IPS-18c (cell line): ENCODE measurements at regions not wholly inside any gene's neighbourhood (a gene's known extent, or its start where the extent isn't known, plus 50 kb on each side); places are given as distances from the start of the nearest gene placed in this dataset.

ENCODE experiments used
- H3K4me3 ChIP-seq: 2 replicates; pipeline ENCODE4 v1.7.0; 2013; ENCODE audit warnings: low read depth, mild to moderate bottlenecking, low read length, moderate library complexity; ENCODE audit not compliant: insufficient read depth
- H3K9me3 ChIP-seq: one replicate; pipeline ENCODE4 v1.6.1; 2013; ENCODE audit warnings: mild to moderate bottlenecking, low read length, moderate library complexity; ENCODE audit not compliant: control insufficient read depth, insufficient read depth

DNA sequence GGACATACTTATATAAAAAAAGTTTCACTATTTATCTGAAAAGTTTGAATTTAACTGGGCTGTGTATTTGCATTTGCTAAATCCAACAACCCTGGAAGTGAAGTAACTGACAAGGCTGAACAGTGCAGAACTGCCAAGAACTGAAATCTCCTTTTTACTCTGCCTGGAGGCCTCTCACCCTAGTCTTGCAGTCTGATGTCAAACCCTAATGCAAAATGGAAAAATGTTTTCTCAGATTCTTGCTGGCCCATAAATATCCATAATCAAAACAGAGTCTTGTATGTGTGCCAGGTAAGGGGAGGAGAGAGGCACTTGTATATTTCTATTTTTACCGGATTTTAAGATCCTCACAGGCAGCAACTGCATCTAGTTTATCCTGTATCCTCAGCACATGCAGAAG, 432.7 kb upstream of the KLF4 start:
- no peak overlapping the region for H3K4me3 ChIP-seq
- no peaks in the 10 kb centered on the region for H3K9me3 ChIP-seq

DNA sequence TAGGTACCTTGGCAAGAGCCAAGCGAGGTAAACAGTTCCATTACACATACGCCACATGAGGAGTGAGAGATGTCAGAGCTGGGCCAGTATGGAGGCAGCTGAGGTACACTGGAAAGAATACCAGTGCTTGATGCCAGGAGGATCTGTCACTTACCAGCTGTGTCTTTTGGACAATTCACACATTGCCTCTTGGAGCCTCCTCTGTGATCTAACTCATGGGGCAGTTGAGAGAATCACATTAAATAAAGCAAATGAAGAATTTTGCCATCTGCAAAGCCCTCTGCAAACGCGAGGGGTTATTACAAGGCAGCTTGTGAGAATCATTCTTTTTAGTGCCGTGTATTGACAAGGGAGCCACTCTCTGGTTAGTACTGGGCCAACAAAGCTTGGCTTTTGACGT, 429.7 kb upstream of the KLF4 start:
- H3K9me3 ChIP-seq, result no peaks in the 10 kb centered on the region
- no peak overlapping the region for H3K4me3 ChIP-seq

DNA sequence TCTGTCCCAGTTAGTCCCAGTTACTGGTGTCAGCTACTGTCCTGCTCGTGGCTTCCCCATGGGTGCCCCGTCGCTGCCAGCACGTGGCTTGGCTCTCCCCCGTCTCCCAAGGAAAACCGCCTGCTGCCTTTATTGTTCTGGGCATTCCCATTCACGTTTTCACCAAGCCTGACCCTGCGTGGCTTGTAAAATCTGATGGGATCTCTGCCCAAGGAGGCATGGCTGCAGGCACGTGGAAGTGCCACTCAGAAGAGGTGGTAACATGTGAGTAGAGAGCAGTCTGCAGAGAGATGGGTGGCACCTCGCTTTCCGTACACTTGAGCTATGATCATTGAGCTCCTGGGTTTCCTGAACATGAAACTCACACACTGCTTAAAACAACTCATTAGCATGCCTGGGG, 429.2 kb upstream of the KLF4 start:
- no peak overlapping the region for H3K4me3 ChIP-seq
- H3K9me3 ChIP-seq, result no peaks in the 10 kb centered on the region

DNA sequence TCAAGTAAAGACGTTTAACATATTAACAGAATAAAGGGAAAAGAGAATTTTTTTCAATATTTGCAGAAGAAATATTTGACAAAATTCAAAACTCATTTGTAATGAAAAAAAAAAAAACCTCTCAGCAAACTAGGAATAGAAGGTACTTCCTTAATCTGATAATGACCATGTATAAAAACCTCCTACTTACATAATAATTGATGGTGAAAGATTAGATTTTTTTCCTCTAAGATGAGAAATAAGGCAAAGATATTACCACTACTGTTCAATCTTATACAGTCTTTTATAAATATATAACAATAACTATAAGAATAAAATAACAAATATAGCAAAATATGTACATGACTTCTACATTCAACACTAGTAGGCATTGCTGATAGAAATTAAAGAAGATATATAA, 424.6 kb upstream of the KLF4 start:
- Histone ChIP-seq H3K4me3 (no peak overlapping the region), H3K9me3 (no peaks in the 10 kb centered on the region)

DNA sequence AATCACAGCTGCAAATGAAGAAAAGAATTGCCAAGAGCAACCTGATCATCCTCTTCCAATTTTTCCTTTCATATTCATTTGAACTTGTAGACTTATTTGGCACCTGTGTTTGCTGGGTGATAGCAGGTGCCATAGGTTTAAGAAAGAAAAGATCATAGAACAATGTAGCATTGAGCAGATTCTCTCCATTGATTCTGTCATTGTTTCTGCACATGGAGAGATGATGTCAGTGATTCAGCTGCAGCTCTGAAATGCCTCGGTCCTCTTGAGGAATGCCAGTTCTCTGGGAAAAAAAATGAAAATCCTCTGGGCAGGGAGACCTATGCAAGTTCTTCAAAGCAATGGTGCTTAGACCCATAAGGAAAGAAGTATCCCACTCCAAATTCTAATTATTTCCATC, 418.1 kb upstream of the KLF4 start:
- Histone ChIP-seq H3K4me3 (no peak overlapping the region), H3K9me3 (no peaks in the 10 kb centered on the region)

DNA sequence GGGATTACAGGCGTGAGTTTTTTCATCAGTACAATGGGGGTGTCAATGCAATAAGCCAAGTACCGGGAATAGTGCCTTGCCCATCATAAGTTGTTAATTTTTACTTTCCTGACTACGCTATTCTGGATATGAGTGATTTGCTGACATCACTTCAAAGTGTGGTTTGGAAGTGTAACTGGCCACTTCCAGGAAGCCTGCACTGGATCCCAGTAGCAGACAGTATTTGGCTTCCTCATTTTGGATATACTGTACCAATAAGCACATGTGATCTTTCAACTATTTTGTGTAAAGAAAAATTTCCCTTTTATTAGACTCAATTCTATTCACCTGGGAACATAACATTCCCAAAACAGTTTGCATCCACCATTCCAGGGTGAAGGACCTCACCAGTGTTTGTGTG, 417.7 kb upstream of the KLF4 start:
- Histone ChIP-seq H3K9me3 (no peaks in the 10 kb centered on the region), H3K4me3 (no peak overlapping the region)

DNA sequence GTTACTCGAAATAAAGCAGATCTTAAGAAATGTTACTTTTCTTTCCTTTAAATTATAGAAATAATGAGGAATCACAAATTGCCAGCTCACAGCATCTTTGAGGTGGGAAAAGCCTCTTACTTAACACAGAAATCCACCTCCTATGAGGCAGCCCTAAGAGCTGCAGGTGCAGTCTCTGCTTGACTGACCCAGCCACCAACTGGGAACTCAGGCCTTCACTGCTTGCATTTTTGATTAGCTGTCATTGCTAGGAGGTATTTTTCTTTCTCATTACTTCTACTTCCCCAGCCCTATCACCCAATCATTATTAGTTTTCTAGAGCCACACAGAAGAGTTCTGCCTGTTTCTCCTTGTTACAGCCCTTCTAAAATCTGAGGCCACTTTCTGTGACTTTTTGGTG, 416.5 kb upstream of the KLF4 start:
- no peaks in the 10 kb centered on the region for H3K9me3 ChIP-seq
- H3K4me3 ChIP-seq, result no peak overlapping the region

DNA sequence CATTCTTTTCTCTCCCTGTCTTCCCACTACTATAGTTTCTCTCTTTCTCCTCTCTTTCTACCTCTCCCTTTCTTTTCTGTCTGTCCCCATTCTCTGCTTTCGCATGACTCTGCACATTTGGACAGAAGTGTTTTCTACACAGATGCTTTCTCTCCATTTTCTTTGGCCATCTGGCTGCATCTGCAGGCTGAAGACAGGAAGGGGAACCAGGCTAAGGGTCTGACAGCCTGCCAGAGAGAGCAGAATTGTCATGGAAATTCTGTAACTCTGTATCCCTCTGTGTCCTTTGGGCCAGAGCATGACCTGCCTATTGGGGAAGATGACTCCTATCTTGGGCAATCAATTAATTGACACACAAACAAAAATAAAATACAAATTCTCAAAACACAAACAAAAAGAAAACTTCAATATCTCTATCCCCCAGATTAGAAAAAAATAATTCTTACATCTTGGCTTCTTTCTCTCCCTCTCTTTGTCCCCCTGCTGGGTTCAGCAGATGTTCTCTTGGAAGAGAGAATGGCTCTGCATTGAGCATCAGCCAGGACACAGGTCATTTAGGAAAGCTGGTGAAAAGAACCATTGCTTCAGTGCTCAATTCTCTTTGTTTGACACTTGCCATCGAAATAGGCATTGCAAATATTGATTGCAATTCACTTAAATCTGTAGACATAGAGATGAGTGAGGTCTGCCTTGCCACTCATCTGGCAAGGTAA, 415.9 kb upstream of the KLF4 start:
- no peak overlapping the region for H3K4me3 ChIP-seq
- H3K9me3 ChIP-seq, result no peaks in the 10 kb centered on the region

DNA sequence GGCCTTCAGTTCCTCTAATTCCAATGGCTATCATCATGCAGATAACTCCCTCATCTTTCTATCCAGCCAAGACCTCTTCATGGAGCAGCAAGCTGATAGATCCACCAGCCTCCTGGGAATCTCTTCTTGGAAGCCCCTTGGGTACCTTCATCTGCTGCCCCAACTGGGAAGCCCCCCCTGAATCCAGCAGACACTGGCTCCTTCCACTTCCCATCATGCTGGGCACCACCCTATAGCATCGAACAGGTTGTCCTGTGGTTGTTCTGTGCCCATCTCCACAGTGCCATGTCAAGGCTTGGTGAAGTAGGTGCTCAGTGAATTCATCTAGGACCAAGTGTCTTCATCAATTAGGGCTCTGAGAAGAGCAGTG, 410.4 kb upstream of the KLF4 start:
- no peak overlapping the region for H3K4me3 ChIP-seq

DNA sequence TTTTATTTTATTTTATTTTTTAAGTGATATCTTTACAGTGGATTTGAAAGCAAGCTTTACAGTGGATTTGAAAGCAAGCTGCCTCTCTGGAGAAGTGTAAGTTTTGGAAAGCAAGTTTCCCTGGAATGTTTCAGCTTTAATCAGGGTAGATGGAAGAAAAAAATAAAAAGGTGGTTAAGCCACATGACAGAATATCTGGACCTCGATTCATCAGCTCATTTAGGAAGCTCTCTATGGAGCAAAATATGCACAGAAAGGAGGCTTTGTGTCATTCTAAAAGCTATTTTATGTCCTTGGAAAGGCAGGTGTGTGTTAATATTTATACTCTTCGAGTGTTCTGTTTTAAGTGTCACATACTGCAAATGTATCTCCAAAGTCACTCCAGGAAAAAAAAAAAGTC, 409.2 kb upstream of the KLF4 start:
- no peaks in the 10 kb centered on the region for H3K9me3 ChIP-seq

More for the DNA sequence above, 410.4 kb upstream of the KLF4 start:
- no peaks in the 10 kb centered on the region for H3K9me3 ChIP-seq

DNA sequence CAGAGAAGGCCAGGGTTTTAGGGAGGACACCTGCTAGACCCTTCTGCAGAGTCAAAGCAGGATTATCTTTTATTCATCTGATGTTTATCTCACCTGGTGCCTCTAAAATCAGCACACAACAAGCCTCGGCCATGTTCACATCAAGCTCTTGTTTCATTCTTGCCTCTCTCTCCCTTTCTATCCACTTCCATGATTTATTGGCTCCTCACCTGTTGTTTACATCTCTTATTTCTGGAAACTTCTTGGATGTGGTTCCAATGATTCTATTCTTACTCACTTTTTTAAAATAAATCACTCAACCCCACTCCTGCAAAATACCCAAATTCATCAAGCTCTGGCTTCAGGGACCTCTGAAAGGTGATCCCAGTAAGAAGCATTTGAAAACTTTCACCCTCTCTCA, 407.0 kb upstream of the KLF4 start:
- no peak overlapping the region for H3K4me3 ChIP-seq
- H3K9me3 ChIP-seq, result no peaks in the 10 kb centered on the region

More for the DNA sequence above, 409.2 kb upstream of the KLF4 start:
- H3K4me3 ChIP-seq, result no peak overlapping the region

DNA sequence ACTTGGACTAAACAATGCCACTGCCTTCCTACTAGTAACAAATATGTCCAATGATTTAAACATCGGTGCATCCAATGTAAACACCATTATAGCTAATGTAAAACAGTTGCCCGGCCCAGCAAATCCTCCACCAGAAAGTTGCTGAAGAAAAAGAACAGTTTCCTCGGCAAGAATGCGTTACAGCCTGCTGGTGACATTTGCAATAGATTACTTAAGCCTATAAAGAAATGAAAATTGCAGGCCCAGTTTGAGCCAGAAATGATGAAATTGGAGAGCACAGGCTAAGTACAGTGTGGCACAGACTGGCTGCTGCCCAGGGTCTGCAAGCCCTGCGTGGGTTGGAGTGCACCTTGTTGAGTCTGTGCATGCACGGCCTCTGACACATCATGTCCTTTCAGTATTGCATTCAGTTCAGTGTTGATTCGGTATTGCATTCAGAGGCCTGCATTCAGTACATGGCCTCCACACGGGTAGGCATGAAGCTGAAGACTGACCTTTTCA, 406.0 kb upstream of the KLF4 start:
- no peak overlapping the region for H3K4me3 ChIP-seq
- H3K9me3 ChIP-seq, result no peaks in the 10 kb centered on the region

DNA sequence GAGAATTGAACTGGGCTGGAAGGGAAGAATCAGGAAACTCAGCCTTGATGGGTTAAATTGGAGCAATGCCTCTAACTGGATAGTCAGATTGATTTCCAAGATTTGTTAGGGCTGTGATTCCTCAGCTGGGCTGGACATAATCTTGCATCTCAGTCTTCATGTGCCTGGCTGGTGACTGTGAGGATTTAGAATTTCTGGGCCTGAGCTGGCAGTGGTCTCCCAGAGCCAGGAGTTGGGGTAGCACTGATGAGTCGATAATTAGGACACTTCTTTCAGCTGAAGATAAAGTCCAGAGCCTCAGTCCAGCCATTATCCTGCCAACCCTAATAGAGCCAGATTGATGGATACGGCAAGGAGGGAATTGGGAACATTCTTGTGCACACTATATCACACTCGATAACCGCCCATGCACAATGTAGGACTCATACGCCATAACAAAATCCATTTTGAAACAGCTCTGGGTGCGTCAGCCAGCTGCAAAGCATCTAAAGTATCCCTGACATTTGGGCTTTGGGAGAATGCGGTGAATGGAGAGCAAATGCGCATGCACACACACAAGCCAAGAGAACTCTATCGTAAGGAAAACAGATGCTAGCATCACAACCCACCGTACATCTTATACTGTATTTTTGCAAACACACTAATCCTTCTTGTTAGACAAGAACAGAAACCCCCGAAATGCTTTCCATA, 405.1 kb upstream of the KLF4 start:
- H3K4me3 ChIP-seq, result no peak overlapping the region
- H3K9me3 ChIP-seq, result no peaks in the 10 kb centered on the region

DNA sequence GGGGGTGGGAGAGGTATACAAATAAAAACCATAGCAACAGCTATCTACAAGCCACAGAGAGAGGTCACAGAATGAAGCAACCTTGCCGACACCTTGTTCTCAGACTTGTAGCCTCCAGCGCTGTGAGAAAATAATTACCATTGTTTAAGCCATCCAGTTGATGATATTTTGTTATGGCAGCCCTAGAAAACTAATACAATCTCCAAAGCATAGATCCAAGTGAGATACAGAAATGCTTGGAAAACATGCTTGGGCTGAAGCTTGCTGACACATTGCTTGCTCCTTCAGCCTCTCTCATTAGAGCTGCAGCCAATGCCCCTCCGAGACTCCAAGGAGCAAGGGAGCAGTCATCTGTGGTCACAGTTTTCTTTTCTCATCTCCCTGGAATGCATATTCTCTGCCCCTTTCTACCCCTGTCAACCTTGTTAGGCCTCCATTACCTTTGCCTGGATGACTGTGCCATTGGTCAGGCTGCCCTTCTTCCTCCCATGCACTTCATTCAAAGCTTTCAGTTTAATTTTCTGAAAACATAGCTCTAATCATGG, 401.4 kb upstream of the KLF4 start:
- H3K4me3 ChIP-seq, result no peak overlapping the region
- H3K9me3 ChIP-seq, result no peaks in the 10 kb centered on the region

DNA sequence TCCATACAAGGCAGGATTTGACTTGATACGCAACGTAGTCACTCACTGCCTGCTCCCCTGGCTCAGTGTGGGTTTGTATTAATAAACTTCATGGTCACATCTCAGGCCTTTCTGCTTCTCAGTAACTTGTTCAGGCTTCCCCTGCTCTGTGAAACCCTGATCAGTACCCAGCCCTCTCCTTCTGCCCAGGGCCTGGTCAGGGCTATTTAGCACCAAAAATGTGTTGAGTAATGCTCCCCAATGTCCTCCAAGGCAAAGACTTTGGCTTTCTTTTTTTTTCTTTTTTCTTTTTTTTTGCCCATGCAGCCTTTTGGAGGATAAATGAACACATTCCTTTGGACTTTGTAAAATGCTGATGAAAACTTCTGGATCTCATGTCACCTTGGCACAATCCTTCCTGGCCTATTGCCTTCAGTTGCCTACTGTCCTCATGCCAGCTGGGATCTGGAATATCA, 399.2 kb upstream of the KLF4 start:
- Histone ChIP-seq H3K4me3 (no peak overlapping the region), H3K9me3 (no peaks in the 10 kb centered on the region)

DNA sequence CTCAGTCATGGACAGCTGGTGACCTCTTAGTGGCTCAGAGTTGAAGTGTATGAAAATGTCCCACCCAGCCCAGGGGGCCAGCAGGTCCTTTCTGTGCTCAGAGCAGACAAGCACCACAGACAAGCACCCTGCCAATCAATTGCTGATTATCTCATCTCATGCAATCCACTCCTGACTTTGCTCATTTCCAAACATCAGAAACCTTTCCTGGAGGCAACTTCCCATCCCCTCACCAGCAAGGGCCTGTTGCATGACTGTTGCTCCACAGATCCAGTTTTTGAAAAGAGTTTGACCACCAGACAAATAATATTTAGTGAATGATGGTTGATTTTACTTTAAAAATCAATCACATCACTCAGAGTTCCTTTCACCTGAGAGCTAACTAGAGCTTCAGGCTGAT, 397.3 kb upstream of the KLF4 start:
- no peak overlapping the region for H3K4me3 ChIP-seq
- H3K9me3 ChIP-seq, result no peaks in the 10 kb centered on the region

DNA sequence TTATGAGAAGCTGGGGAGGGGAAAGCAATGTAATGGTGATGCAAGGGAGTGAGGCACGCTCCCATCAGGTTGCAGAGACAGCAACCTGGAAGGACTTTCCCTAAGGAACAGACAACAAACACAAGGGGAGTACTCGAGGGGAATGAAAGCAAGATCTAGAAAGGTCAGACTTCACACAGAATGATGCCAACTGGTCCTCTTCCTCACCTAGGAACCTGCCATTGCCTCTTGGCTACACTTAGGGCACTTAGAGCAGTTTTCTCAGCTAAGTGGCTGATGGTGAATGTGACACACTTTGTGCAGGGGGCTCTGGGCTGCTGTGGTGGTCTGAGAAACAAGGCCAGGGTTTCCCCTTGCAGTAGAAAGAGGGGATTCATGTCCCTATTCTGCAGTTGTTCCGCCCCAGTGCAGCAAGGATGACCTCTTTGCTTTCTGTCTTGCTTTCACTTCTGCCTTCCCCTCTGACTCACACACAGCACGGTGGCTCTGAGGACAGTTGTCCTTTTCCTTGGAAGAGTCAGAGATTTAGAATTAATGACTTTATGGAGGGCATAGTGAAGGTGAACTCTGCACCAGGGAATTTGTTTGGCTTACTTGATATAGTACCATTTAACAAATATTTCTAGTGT, 394.0 kb upstream of the KLF4 start:
- no peaks in the 10 kb centered on the region for H3K9me3 ChIP-seq
- H3K4me3 ChIP-seq, result no peak overlapping the region
